ENCODE measurements at regions not wholly inside any gene's neighbourhood (a gene's known extent, or its start where the extent isn't known, plus 50 kb on each side); places are given as distances from the start of the nearest gene placed in this dataset.

DNA sequence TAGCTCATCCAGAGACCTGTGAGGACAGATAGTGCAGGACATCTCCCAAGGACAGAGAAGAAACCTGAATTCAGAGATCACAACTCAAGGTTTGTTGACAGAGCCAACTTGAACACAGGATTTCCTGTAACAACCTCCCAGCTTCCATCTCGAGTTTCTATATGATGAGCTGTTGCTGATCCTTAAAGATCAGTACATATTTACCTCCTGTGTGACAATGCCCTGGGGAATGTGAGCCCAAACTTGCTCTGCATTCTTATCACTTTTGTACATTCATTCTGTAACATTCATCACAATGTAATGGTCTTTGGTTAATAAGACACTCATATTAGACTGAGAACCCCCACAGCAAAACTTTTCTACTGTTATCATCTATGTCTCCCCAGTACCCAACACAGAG is 468.6 kb downstream of the XPNPEP1 start:
- H3K4me1 ChIP-seq (ENCODE audit: control insufficient read depth, insufficient read depth, low read length) = peaks cover 5% of the 10 kb centered on the region; the same call in 1 of the 2 replicates
- peaks cover 57% of the 10 kb centered on the region for H3K27me3 ChIP-seq (ENCODE audit: control insufficient read depth, insufficient read depth, low read length)
- no peak overlapping the region for H3K9ac ChIP-seq (ENCODE audit: low read depth, low read length)
- H3K27ac ChIP-seq (ENCODE audit: low read depth, low read length) = no peak overlapping the region
- H3K4me3 ChIP-seq (ENCODE audit: low read depth, low read length) = no peak overlapping the region
- H3K9me3 ChIP-seq (ENCODE audit: control insufficient read depth, insufficient read depth, low read length) = 0 out of 2 replicates have a peak, but pooled peaks cover 2% of the 10 kb centered on the region
- H3K36me3 ChIP-seq (ENCODE audit: control insufficient read depth, insufficient read depth, low read length) = no peaks in the 10 kb centered on the region

DNA sequence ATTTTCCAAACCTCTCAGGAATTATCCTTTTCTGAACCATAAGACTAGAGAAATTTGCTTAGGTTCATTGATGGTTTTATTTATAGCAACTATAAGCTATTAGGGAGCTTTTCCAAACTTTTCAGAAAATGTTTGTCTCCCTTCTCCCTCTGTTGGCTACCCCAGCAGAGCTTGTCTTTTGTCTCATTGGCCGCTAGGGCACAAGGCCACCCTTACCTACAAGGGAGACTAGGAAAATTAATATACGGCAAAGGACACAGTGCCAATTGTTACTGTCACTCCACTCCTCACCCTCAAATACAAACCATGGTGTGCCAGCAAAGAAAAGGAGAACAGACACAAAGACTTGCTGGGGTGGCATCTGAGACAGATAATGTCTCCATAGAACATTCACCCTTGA is 471.4 kb downstream of the XPNPEP1 start:
- H3K4me3 ChIP-seq (ENCODE audit: low read depth, low read length) = no peak overlapping the region
- no peak overlapping the region for H3K27ac ChIP-seq (ENCODE audit: low read depth, low read length)
- H3K9me3 ChIP-seq (ENCODE audit: control insufficient read depth, insufficient read depth, low read length) = no peaks in the 10 kb centered on the region
- H3K27me3 ChIP-seq (ENCODE audit: control insufficient read depth, insufficient read depth, low read length) = peaks cover 38% of the 10 kb centered on the region
- no peaks in the 10 kb centered on the region for H3K36me3 ChIP-seq (ENCODE audit: control insufficient read depth, insufficient read depth, low read length)
- peaks cover 5% of the 10 kb centered on the region; the same call in 1 of the 2 replicates for H3K4me1 ChIP-seq (ENCODE audit: control insufficient read depth, insufficient read depth, low read length)
- H3K9ac ChIP-seq (ENCODE audit: low read depth, low read length) = no peak overlapping the region

- Histone ChIP-seq H3K9me3 (ENCODE audit: control insufficient read depth, insufficient read depth, low read length) (no peaks in the 10 kb centered on the region), H3K36me3 (ENCODE audit: control insufficient read depth, insufficient read depth, low read length) (no peaks in the 10 kb centered on the region), H3K9ac (ENCODE audit: low read depth, low read length) (no peak overlapping the region), H3K4me3 (ENCODE audit: low read depth, low read length) (no peak overlapping the region), H3K27ac (ENCODE audit: low read depth, low read length) (no peak overlapping the region), H3K27me3 (ENCODE audit: control insufficient read depth, insufficient read depth, low read length) (peaks cover 27% of the 10 kb centered on the region), H3K4me1 (ENCODE audit: control insufficient read depth, insufficient read depth, low read length) (peaks cover 5% of the 10 kb centered on the region; the same call in 1 of the 2 replicates)
Observed at GRCh38 chr10:109450702-109451101, 472.6 kb downstream of the XPNPEP1 start.

GRCh38 chr10:109433434-109433833 is 489.9 kb downstream of the XPNPEP1 start:
- H3K9me3 ChIP-seq (ENCODE audit: control insufficient read depth, insufficient read depth, low read length) = no peaks in the 10 kb centered on the region
- no peak overlapping the region for H3K9ac ChIP-seq (ENCODE audit: low read depth, low read length)
- no peaks in the 10 kb centered on the region for H3K27me3 ChIP-seq (ENCODE audit: control insufficient read depth, insufficient read depth, low read length)
- no peaks in the 10 kb centered on the region for H3K4me1 ChIP-seq (ENCODE audit: control insufficient read depth, insufficient read depth, low read length)
- H3K27ac ChIP-seq (ENCODE audit: low read depth, low read length) = no peak overlapping the region
- no peak overlapping the region for H3K4me3 ChIP-seq (ENCODE audit: low read depth, low read length)
- no peaks in the 10 kb centered on the region for H3K36me3 ChIP-seq (ENCODE audit: control insufficient read depth, insufficient read depth, low read length)

- Histone ChIP-seq H3K4me3 (ENCODE audit: low read depth, low read length) (no peak overlapping the region), H3K4me1 (ENCODE audit: control insufficient read depth, insufficient read depth, low read length) (no peaks in the 10 kb centered on the region), H3K9me3 (ENCODE audit: control insufficient read depth, insufficient read depth, low read length) (no peaks in the 10 kb centered on the region), H3K27me3 (ENCODE audit: control insufficient read depth, insufficient read depth, low read length) (no peaks in the 10 kb centered on the region), H3K27ac (ENCODE audit: low read depth, low read length) (no peak overlapping the region), H3K36me3 (ENCODE audit: control insufficient read depth, insufficient read depth, low read length) (no peaks in the 10 kb centered on the region), H3K9ac (ENCODE audit: low read depth, low read length) (no peak overlapping the region)
Observed at GRCh38 chr10:109432281-109432680, 491.0 kb downstream of the XPNPEP1 start.

GRCh38 chr10:109430799-109431198 is 492.5 kb downstream of the XPNPEP1 start:
- Histone ChIP-seq H3K4me3 (ENCODE audit: low read depth, low read length) (no peak overlapping the region), H3K36me3 (ENCODE audit: control insufficient read depth, insufficient read depth, low read length) (no peaks in the 10 kb centered on the region), H3K27ac (ENCODE audit: low read depth, low read length) (no peak overlapping the region), H3K9me3 (ENCODE audit: control insufficient read depth, insufficient read depth, low read length) (no peaks in the 10 kb centered on the region), H3K9ac (ENCODE audit: low read depth, low read length) (no peak overlapping the region), H3K27me3 (ENCODE audit: control insufficient read depth, insufficient read depth, low read length) (no peaks in the 10 kb centered on the region), H3K4me1 (ENCODE audit: control insufficient read depth, insufficient read depth, low read length) (peaks cover 8% of the 10 kb centered on the region)

- no peak overlapping the region for H3K9ac ChIP-seq (ENCODE audit: low read depth, low read length)
- no peak overlapping the region for H3K27ac ChIP-seq (ENCODE audit: low read depth, low read length)
- no peaks in the 10 kb centered on the region for H3K36me3 ChIP-seq (ENCODE audit: control insufficient read depth, insufficient read depth, low read length)
- no peak overlapping the region for H3K4me3 ChIP-seq (ENCODE audit: low read depth, low read length)
- no peaks in the 10 kb centered on the region for H3K27me3 ChIP-seq (ENCODE audit: control insufficient read depth, insufficient read depth, low read length)
- peaks cover 8% of the 10 kb centered on the region for H3K4me1 ChIP-seq (ENCODE audit: control insufficient read depth, insufficient read depth, low read length)
- H3K9me3 ChIP-seq (ENCODE audit: control insufficient read depth, insufficient read depth, low read length) = no peaks in the 10 kb centered on the region
Observed at GRCh38 chr10:109430043-109430760, 493.1 kb downstream of the XPNPEP1 start.

DNA sequence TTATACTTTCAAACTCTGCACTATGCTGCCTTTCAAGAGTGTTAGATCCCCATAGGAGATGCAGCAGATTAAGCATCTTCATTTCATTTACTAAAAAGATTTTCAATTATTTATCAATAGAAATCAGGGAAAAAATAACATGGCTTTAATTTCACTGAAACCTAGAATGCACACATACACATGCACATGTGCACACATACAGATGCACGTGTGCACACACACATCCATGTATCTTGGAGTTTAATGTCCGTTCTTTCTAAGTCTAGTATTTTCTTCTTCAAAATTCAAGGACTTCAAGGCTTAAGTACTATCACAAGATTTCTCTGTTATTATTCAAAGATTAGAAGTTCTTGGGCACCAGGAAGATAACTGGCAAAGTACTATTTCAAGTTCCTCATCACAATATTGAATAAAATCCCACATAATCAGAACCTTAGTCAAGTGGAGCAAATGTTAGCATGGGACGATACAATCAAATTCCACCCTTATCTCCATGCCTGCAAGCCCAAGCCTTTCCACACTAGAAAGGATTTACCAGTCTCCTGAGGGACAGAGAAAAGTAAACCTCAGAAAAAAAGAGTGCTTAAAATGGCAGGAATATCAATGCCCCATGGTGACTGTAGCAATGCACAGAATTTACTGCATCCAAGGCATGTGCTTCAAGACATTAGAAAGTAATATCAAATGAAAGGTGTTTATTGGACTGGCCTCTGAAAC is 494.4 kb downstream of the XPNPEP1 start:
- H3K9me3 ChIP-seq (ENCODE audit: control insufficient read depth, insufficient read depth, low read length) = no peaks in the 10 kb centered on the region
- H3K36me3 ChIP-seq (ENCODE audit: control insufficient read depth, insufficient read depth, low read length) = no peaks in the 10 kb centered on the region
- H3K4me1 ChIP-seq (ENCODE audit: control insufficient read depth, insufficient read depth, low read length) = peaks cover 8% of the 10 kb centered on the region
- H3K27ac ChIP-seq (ENCODE audit: low read depth, low read length) = no peak overlapping the region
- H3K27me3 ChIP-seq (ENCODE audit: control insufficient read depth, insufficient read depth, low read length) = no peaks in the 10 kb centered on the region
- H3K4me3 ChIP-seq (ENCODE audit: low read depth, low read length) = no peak overlapping the region
- no peak overlapping the region for H3K9ac ChIP-seq (ENCODE audit: low read depth, low read length)

- H3K36me3 ChIP-seq (ENCODE audit: control insufficient read depth, insufficient read depth, low read length) = no peaks in the 10 kb centered on the region
- H3K27ac ChIP-seq (ENCODE audit: low read depth, low read length) = no peak overlapping the region
- H3K4me3 ChIP-seq (ENCODE audit: low read depth, low read length) = no peak overlapping the region
- no peak overlapping the region for H3K9ac ChIP-seq (ENCODE audit: low read depth, low read length)
- peaks cover 8% of the 10 kb centered on the region for H3K4me1 ChIP-seq (ENCODE audit: control insufficient read depth, insufficient read depth, low read length)
- no peaks in the 10 kb centered on the region for H3K9me3 ChIP-seq (ENCODE audit: control insufficient read depth, insufficient read depth, low read length)
- H3K27me3 ChIP-seq (ENCODE audit: control insufficient read depth, insufficient read depth, low read length) = no peaks in the 10 kb centered on the region
Observed at GRCh38 chr10:109427411-109427810, 495.9 kb downstream of the XPNPEP1 start.

DNA sequence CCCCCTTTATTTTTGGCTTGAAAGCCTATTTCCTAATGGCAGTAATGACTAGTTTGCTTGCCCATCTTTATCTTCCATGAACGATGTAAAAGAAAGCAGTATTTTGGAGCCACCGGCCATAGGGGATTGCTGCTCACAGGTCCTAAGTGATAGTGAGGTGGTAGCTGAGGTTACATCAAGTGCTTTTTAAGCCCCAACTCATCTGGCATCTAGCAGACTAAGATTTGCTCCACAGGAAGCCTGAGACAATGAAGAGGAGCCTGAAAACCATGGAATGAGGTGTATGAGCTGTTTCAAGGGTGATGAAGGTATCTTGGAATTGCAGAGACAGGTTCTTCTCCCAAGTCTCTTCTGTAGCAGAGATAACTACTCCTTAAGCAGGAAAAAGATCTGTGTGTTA is 496.3 kb downstream of the XPNPEP1 start:
- Histone ChIP-seq H3K9me3 (ENCODE audit: control insufficient read depth, insufficient read depth, low read length) (no peaks in the 10 kb centered on the region), H3K4me3 (ENCODE audit: low read depth, low read length) (no peak overlapping the region), H3K27ac (ENCODE audit: low read depth, low read length) (no peak overlapping the region), H3K9ac (ENCODE audit: low read depth, low read length) (no peak overlapping the region), H3K36me3 (ENCODE audit: control insufficient read depth, insufficient read depth, low read length) (no peaks in the 10 kb centered on the region), H3K27me3 (ENCODE audit: control insufficient read depth, insufficient read depth, low read length) (no peaks in the 10 kb centered on the region), H3K4me1 (ENCODE audit: control insufficient read depth, insufficient read depth, low read length) (peaks cover 8% of the 10 kb centered on the region)

DNA sequence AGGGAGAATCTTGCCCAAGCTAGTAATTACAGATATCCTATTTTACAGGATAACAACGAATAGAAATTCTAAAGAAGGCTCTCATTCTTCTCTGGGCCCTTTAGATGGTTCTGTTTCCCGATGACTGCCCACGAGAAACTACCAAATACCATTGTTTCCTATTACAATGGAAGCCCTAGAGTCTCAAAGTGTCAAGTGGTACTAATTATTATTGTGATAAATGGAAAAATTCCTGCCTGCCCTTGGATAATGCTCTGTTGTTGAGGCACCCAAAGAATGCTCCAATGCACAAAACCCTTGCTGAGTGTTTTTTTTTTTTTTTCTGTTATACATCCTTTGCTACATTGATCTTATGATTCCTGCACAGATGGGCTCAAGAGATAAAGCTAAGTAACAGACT is 504.5 kb downstream of the XPNPEP1 start:
- no peak overlapping the region for H3K4me3 ChIP-seq (ENCODE audit: low read depth, low read length)
- no peak overlapping the region for H3K27ac ChIP-seq (ENCODE audit: low read depth, low read length)
- H3K9me3 ChIP-seq (ENCODE audit: control insufficient read depth, insufficient read depth, low read length) = no peaks in the 10 kb centered on the region
- H3K36me3 ChIP-seq (ENCODE audit: control insufficient read depth, insufficient read depth, low read length) = no peaks in the 10 kb centered on the region
- peaks cover 9% of the 10 kb centered on the region; the same call in 1 of the 2 replicates for H3K4me1 ChIP-seq (ENCODE audit: control insufficient read depth, insufficient read depth, low read length)
- no peaks in the 10 kb centered on the region for H3K27me3 ChIP-seq (ENCODE audit: control insufficient read depth, insufficient read depth, low read length)
- no peak overlapping the region for H3K9ac ChIP-seq (ENCODE audit: low read depth, low read length)

Measured in HUES48 (cell line).